A673 (cell line): ENCODE measurements at regions not wholly inside any gene's neighbourhood (a gene's known extent, or its start where the extent isn't known, plus 50 kb on each side); places are given as distances from the start of the nearest gene placed in this dataset.

Source experiments
- BruUV-seq: library from RNA; stranded (reverse); fragments of 400-500 nt; replicated peaks from 2 replicates; lab custom pipeline; 2021; lab: Mats Ljungman, UMichigan
- CTCF ChIA-PET: fragments of 300-600 bp; sonication (Branson Sonifier 250); formaldehyde crosslinking; loops from one replicate; lab custom pipeline; 2022; ENCODE audit warnings: antibody characterized with exemption; lab: Charles Lee
- POLR2A ChIA-PET: fragments of 300-600 bp; sonication (Branson Sonifier 250); formaldehyde crosslinking; loops from one replicate; lab custom pipeline; 2022; ENCODE audit warnings: antibody characterized with exemption; ENCODE audit not compliant: low non-redundant PET; lab: Charles Lee
- DNase-seq: peaks from one replicate; pipeline ENCODE4 v3.0.0-alpha.2; 2015; ENCODE audit warnings: low spot score
- H3K27ac ChIP-seq: fragments of 200-600 bp; sonication (generic); 2 replicates; pipeline ENCODE4 v1.5.1; 2016; ENCODE audit warnings: mixed run types, low read depth, mild to moderate bottlenecking, mixed read lengths, antibody characterized with exemption, low read length; ENCODE audit not compliant: poor library complexity, severe bottlenecking
- H3K27me3 ChIP-seq: fragments of 200-600 bp; sonication (generic); replicated peaks from 2 replicates; pipeline ENCODE4 v1.6.1; 2017; ENCODE audit warnings: mixed run types, low read depth, mild to moderate bottlenecking, mixed read lengths, antibody characterized with exemption, low read length; ENCODE audit not compliant: insufficient read depth, poor library complexity
- H3K36me3 ChIP-seq: fragments of 200-600 bp; sonication (generic); 2 replicates; pipeline ENCODE4 v1.6.1; 2016; ENCODE audit warnings: mixed run types, mild to moderate bottlenecking, mixed read lengths, antibody characterized with exemption, low read length; ENCODE audit not compliant: insufficient read depth, poor library complexity, severe bottlenecking
- H3K4me1 ChIP-seq: fragments of 200-600 bp; sonication (generic); 2 replicates; pipeline ENCODE4 v1.6.1; 2017; ENCODE audit warnings: mixed run types, mild to moderate bottlenecking, mixed read lengths, antibody characterized with exemption, low read length; ENCODE audit not compliant: insufficient read depth, poor library complexity, severe bottlenecking
- H3K4me3 ChIP-seq: fragments of 200-600 bp; sonication (generic); 2 replicates; pipeline ENCODE4 v1.5.1; 2016; ENCODE audit warnings: low read depth, mixed run types, mild to moderate bottlenecking, mixed read lengths, low read length; ENCODE audit not compliant: poor library complexity, severe bottlenecking
- H3K9me3 ChIP-seq: fragments of 200-600 bp; sonication (generic); 2 replicates; pipeline ENCODE4 v1.6.1; 2016; ENCODE audit warnings: mixed run types, low read depth, mild to moderate bottlenecking, mixed read lengths, antibody characterized with exemption, low read length; ENCODE audit not compliant: poor library complexity, severe bottlenecking
- EZH2 ChIP-seq: fragments of 200-600 bp; sonication (generic); IDR thresholded peaks from 2 replicates; pipeline ENCODE4 v1.6.1; 2017; ENCODE audit warnings: borderline replicate concordance, low read depth, mild to moderate bottlenecking, mixed read lengths, antibody characterized with exemption, low read length; ENCODE audit not compliant: poor library complexity, severe bottlenecking
- intact Hi-C: fragments of 100-400 bp; cut with micrococcal nuclease; formaldehyde crosslinking; loops from one replicate; pipeline ENCODE4 v1.10.0; 2022; ENCODE audit not compliant: unreplicated experiment
- TF ChIP-seq, protein P1 (sequence below): fragments of 300-800, 200-600 bp; sonication (generic); conservative IDR thresholded peaks from 2 replicates; pipeline ENCODE4 v1.5.1; 2017; ENCODE audit warnings: low read depth, mild to moderate bottlenecking, antibody characterized with exemption, low read length, moderate library complexity, mixed read lengths

DNA sequence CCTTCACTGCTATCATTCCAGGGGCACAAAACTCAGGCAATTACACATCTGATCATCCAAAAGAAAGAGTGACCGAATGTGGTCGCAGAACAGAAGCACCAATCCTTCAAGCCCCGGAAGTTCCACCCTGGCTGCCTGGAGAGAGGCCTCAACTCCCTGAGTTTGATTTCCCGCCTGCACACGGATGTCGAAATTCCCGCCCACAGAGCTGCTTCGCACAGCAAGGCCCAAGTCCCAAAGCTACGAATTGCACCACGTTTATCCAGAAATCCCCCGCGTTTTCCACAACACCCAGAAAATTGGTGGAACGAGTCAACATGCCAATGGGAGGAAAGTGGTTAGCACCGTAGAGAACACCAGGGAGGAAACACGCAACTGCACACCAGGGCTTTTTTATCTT lies 445.4 kb downstream of the EIPR1 start:
- Histone ChIP-seq H3K9me3 (no peaks in the 10 kb centered on the region), H3K36me3 (no peaks in the 10 kb centered on the region), H3K27me3 (peaks cover 3% of the 10 kb centered on the region), H3K4me3 (no peak overlapping the region), H3K4me1 (no peaks in the 10 kb centered on the region), H3K27ac (no peak overlapping the region)
- no TSS peak for BruUV-seq
- DNase-seq = no peak
- ChIA-PET POLR2A (no interaction called here), CTCF (no interaction called here)
- TF ChIP-seq EZH2 = no peak
- TF ChIP-seq, protein P1, sequence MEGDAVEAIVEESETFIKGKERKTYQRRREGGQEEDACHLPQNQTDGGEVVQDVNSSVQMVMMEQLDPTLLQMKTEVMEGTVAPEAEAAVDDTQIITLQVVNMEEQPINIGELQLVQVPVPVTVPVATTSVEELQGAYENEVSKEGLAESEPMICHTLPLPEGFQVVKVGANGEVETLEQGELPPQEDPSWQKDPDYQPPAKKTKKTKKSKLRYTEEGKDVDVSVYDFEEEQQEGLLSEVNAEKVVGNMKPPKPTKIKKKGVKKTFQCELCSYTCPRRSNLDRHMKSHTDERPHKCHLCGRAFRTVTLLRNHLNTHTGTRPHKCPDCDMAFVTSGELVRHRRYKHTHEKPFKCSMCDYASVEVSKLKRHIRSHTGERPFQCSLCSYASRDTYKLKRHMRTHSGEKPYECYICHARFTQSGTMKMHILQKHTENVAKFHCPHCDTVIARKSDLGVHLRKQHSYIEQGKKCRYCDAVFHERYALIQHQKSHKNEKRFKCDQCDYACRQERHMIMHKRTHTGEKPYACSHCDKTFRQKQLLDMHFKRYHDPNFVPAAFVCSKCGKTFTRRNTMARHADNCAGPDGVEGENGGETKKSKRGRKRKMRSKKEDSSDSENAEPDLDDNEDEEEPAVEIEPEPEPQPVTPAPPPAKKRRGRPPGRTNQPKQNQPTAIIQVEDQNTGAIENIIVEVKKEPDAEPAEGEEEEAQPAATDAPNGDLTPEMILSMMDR = no peak
- intact Hi-C loops = no loop called here

DNA sequence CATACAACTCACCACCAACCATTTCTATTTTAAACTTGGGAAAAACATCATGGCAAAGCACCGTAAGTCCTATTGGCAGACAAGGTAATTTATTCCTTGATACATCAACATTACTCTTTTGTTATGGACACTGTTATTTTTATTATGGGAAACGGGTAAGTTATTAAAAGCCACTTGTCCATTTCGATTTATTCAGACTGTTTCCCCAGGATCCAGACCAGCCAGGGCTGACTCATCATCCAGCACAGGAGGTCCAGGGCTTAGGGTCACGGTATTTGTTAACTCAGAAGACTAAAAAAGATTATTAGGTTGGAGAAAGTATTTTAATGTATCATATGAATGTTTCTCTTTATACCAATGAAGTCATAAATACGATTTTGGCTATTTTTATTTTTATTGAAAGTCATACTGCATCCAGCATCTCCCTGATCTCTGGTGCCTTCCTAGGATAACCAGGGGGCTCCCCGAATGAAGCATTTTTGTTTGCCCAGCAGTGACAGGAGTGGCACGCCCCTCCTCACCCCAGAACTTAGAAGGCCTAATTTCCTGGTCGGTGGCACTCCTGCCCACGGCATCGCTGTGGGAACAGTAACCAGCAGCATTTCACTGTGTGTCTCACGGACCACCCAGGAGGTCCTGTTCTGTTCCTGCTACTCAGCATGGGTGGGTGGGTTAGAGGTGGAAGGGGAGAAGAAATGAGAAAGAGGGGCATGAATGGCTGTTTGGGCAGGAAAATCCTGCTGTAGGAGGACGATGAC lies 446.1 kb downstream of the EIPR1 start:
- H3K36me3 ChIP-seq = no peaks in the 10 kb centered on the region
- CTCF ChIA-PET = no interaction called here
- no peak for DNase-seq
- H3K9me3 ChIP-seq = no peaks in the 10 kb centered on the region
- TF ChIP-seq, protein P1 = no peak
- no peak for TF ChIP-seq EZH2
- peaks cover 3% of the 10 kb centered on the region for H3K27me3 ChIP-seq
- no peaks in the 10 kb centered on the region for H3K4me1 ChIP-seq
- H3K27ac ChIP-seq = no peak overlapping the region
- H3K4me3 ChIP-seq = no peak overlapping the region
- BruUV-seq = no TSS peak
- POLR2A ChIA-PET = no interaction called here
- intact Hi-C loops = no loop called here

DNA sequence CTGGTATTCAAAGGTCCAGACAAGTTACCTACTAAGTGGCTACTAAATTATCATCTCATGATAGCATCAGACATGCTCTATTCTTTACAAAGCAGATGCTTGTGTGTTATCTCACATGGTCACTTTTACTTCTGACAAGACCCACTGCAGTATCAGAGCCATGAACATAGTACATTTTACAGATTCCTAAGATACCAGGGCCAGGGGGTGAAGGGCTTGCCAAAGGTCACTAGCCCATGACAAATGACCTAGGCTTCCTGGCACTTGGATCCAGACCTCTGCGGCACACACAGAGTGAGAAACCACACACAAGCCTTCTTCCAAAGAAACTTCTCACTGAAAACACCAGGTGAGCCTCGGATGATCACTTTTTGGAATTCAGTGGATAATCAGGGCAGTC lies 446.8 kb downstream of the EIPR1 start:
- H3K27me3 ChIP-seq = peaks cover 3% of the 10 kb centered on the region
- H3K4me3 ChIP-seq = no peak overlapping the region
- H3K36me3 ChIP-seq = no peaks in the 10 kb centered on the region
- POLR2A ChIA-PET = no interaction called here
- TF ChIP-seq, protein P1 = no peak
- no peak for TF ChIP-seq EZH2
- no peaks in the 10 kb centered on the region for H3K4me1 ChIP-seq
- no peaks in the 10 kb centered on the region for H3K9me3 ChIP-seq
- intact Hi-C loops = no loop called here
- no peak for DNase-seq
- CTCF ChIA-PET = no interaction called here
- no peak overlapping the region for H3K27ac ChIP-seq
- no TSS peak for BruUV-seq
